Activated CD8-positive, alpha-beta memory T cell treated with anti-CD3 and anti-CD28 coated beads, Interleukin-2, amount 10 ng/mL, durations not matched to agents 7 days and 5 days (primary cell): ENCODE measurements at regions not wholly inside any gene's neighbourhood (a gene's known extent, or its start where the extent isn't known, plus 50 kb on each side); places are given as distances from the start of the nearest gene placed in this dataset.
"Not testable (repeated sequence)": the region's sequence is repeated elsewhere in the genome, so short reads cannot be mapped to it uniquely, and the experiment has no call there.

ENCODE experiments used
- ATAC-seq: fragments of 150-1000 bp; cut with Tn5 transposase; one replicate; pipeline ENCODE4 v1.10.0; 2021; ENCODE audit warnings: moderate library complexity
- CTCF ChIA-PET: fragments of 350-600 bp; sonication (Branson Sonifier 250); formaldehyde crosslinking; loops from one replicate; lab custom pipeline; 2021; ENCODE audit warnings: antibody characterized with exemption; lab: Charles Lee
- DNase-seq: peaks from one replicate; pipeline ENCODE4 v3.0.0-alpha.2; 2020
- H3K27ac Mint-ChIP-seq: one replicate; pipeline ENCODE4 v1.8.0; 2021; ENCODE audit warnings: mild to moderate bottlenecking, mixed read lengths
- H3K27me3 Mint-ChIP-seq: one replicate; pipeline ENCODE4 v1.8.0; 2021; ENCODE audit warnings: mixed read lengths
- H3K36me3 Mint-ChIP-seq: one replicate; pipeline ENCODE4 v1.8.0; 2021; ENCODE audit warnings: mild to moderate bottlenecking, mixed read lengths
- H3K4me1 Mint-ChIP-seq: one replicate; pipeline ENCODE4 v1.8.0; 2021; ENCODE audit warnings: mixed read lengths
- H3K4me3 Mint-ChIP-seq: one replicate; pipeline ENCODE4 v1.8.0; 2021; ENCODE audit warnings: mild to moderate bottlenecking, moderate library complexity, mixed read lengths
- H3K9me3 Mint-ChIP-seq: one replicate; pipeline ENCODE4 v1.8.0; 2022; ENCODE audit warnings: low read depth, mixed read lengths

DNA sequence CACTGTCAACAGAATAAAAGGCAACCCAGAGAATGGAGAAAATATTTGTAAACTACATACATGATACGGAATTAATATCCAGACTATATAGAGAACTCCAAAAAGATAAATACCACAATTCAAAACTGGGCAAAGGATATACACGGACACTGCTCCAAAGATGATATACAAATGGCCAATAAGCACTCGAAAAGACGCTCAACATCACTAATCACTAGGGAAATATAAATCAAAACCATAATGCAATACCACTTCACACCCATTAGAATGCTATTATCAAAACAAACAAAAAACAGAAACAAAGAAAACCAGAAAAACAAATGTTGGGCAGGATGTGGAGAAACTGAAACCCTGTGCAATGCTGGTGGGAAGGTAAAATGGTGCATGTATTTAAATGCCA lies 1764.6 kb upstream of the DEFB115 start:
- H3K36me3 Mint-ChIP-seq, DNase-seq, H3K4me3 Mint-ChIP-seq, H3K27me3 Mint-ChIP-seq, H3K9me3 Mint-ChIP-seq, H3K27ac Mint-ChIP-seq, CTCF ChIA-PET, H3K4me1 Mint-ChIP-seq, ATAC-seq: not testable (repeated sequence)

DNA sequence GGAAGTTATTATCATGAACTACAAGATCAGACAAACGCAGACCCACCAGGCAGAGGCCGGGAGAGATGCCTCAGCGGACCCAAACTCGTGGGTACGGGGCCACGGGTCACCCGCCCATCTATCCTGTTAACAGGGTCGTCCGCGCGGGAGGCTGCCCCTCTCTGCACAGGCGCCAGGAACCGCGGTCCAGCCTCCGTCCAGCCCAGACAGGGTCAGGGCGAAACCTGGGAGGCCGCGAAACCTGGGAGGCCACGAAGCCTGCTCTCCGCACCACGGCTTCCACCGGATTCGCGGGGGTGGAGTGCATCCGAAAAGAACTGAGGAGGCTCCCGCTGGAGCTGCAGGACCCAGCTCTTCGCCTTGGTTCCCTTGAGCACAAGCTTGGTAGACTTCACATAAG lies 1760.7 kb upstream of the DEFB115 start:
- H3K4me3 Mint-ChIP-seq, DNase-seq, H3K36me3 Mint-ChIP-seq, ATAC-seq, H3K27me3 Mint-ChIP-seq, H3K4me1 Mint-ChIP-seq, H3K9me3 Mint-ChIP-seq, CTCF ChIA-PET: not testable (repeated sequence)
- peak overlapping the region; percentile 25 for H3K27ac Mint-ChIP-seq

DNA sequence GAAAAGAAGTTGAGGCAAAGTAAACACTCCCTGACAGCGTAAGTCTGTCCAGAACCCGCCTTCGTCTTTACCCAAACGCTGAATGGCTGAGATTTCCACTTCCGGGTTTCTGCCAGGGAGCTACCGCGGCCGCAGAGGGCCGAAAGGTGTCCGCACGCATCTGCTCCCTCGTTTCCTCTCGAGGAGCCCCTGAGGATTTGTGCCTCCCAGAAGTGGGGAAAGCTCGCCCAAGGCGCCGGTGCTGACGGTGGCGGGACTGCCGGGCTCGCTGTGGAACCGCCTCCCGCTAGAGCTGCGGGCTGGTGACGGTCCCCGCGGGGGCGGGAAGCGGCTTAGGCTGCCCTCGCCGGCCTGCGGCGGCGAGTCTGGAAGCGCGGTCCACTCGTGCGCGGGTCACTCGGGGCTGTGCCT lies 1760.2 kb upstream of the DEFB115 start:
- peak; percentile 53 for DNase-seq
- Mint-ChIP-seq H3K9me3 (peaks cover 9% of the 10 kb centered on the region), H3K36me3 (no peaks in the 10 kb centered on the region), H3K4me1 (peaks cover 5% of the 10 kb centered on the region), H3K27ac (peak overlapping the region; percentile 25), H3K27me3 (no peaks in the 10 kb centered on the region), H3K4me3 (no peak overlapping the region)
- no peak for ATAC-seq
- CTCF ChIA-PET, result no interaction called here

DNA sequence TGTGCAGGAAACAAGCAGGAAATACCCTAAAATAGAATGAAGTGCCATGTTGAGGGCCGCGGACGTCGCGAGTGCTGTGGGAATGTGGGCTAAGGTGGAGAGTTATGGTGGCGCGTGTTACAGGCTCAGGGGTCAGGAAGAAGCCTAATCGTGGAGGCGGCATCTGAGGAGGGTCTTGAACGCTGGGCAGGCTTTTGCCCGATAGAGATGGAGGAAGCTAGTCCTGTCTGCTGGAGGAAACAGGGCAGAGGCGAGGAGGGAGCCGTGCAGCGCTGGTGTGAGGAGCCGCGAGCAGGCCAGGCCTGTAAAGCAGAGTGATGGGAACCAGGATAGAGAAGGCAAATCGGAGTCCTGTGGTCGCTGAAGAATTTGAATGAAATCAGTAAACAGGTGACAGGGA lies 1759.8 kb upstream of the DEFB115 start:
- H3K4me1 Mint-ChIP-seq, H3K9me3 Mint-ChIP-seq, H3K36me3 Mint-ChIP-seq, H3K27ac Mint-ChIP-seq, CTCF ChIA-PET, H3K27me3 Mint-ChIP-seq, H3K4me3 Mint-ChIP-seq, ATAC-seq: not testable (repeated sequence)
- peak; percentile 45 for DNase-seq

DNA sequence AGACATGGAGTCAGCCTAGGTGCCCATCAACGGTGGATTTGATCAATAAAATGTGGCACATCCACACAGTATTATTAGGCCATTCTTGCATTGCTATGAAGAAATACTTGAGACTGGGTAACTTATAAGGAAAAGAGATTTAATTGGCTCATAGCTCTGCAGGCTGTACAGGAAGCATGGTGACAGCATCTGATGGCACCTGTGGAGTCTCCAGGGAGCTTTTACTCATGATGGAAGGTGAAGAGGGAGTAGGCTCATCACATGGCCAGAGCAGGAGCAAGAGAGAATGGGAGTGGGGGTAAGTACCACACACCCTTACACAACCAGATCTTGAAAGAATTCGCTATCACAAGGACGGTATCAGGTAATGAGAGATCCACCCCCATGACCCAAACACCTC lies 1756.7 kb upstream of the DEFB115 start:
- H3K4me3 Mint-ChIP-seq, CTCF ChIA-PET, H3K36me3 Mint-ChIP-seq, H3K9me3 Mint-ChIP-seq, ATAC-seq, H3K27me3 Mint-ChIP-seq, H3K4me1 Mint-ChIP-seq, DNase-seq, H3K27ac Mint-ChIP-seq: not testable (repeated sequence)

DNA sequence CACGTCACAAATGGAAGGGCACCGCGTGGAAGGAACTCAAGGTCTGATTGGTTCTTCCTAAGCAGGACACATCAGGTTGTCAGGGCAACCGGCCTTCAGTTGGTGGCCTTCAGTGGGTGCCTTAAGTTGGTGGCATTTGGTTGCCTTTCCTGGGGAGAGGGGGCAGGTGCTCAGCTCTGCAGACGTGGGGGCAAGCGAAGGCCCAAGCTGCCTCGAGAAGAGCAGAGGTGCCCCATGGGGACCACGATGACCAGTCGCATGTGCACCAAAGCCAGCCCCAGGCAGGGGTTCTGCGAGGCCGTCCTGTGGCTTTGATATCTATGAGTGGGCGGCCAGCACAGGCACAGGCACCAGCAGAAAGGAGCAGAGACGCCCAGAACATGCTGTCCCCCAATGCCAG lies 1742.8 kb upstream of the DEFB115 start:
- ATAC-seq, H3K4me3 Mint-ChIP-seq, H3K36me3 Mint-ChIP-seq, H3K27me3 Mint-ChIP-seq, H3K27ac Mint-ChIP-seq, DNase-seq, H3K4me1 Mint-ChIP-seq, H3K9me3 Mint-ChIP-seq, CTCF ChIA-PET: not testable (repeated sequence)

DNA sequence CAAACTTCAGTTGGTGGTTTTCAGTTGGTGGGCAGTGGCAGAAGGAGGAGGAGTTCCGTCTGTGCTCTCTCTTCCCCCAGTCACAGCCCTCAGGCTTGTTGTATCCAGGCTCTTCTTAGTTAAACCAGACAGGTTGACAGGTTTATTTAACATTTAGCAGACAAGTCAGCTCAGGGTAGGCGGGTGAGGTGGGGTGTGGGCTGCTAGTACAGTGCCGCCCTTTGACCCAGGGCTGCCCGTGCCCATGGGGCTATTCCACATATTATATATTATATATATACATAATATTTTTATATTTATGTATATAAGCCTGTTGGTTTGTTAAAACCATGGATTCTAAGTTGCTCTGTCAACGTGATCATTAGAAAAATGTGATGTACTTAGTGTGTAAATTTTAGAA lies 1740.6 kb upstream of the DEFB115 start:
- H3K4me1 Mint-ChIP-seq, CTCF ChIA-PET, H3K9me3 Mint-ChIP-seq, H3K27me3 Mint-ChIP-seq, H3K4me3 Mint-ChIP-seq, ATAC-seq, H3K27ac Mint-ChIP-seq, DNase-seq, H3K36me3 Mint-ChIP-seq: not testable (repeated sequence)

DNA sequence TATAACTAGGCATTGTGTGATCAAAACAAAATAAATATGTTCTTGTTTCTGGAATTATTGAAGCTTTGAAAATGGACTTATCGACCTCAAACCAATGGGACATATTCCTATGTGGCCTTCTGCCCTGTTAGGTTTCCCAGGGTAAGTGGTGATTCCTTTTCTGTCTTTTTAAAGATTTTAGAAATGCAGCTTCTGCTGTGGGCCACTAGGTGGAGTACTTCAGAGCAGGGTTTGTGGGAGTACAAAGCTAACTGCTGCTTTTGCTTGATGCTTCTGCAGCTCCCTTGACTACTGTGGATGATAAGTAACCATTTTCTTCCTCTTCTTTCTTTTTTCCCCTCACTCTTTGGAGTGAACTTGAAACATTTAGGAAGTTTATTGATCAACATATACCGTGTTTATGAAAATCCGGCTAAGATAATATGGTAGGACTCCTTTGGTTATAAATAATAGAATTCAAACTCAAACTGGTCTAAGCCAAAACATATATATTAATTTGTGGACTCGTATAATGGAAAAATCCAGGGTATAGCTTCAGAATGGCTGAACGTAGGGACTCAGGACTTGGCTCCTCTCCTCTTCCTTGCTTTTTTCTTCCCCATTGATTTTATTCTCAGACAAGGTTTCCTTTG lies 1737.7 kb upstream of the DEFB115 start:
- CTCF ChIA-PET, H3K4me1 Mint-ChIP-seq, H3K9me3 Mint-ChIP-seq, DNase-seq, H3K36me3 Mint-ChIP-seq, ATAC-seq, H3K4me3 Mint-ChIP-seq, H3K27me3 Mint-ChIP-seq, H3K27ac Mint-ChIP-seq: not testable (repeated sequence)

DNA sequence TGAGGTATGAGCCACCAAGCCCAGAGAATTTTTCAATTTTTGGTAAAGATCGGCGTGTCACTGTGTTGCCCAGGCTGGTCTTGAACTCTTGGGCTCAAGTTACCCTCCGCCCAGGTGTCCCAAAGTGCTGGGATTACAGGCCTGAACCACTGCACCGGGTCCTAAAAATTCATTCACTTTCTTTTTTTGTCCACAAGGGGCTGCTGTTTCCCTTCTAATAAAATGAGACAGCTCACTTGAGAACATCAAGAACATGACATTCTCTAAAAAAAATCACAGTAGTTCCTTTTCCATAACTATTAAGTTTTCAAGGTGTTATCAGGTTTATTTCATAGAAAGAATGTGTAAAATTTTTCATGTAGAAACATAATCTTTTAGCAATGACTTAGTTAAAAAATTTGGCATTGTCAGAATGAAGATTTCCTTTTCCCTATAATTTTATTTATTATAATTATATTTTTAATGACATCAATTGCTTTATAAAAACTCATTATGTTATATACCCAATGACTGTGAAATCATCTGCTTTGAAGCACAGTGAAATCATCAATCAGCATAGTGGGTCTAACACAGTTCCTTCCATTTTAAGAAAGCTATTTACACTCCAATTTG lies 1723.8 kb upstream of the DEFB115 start:
- not testable (repeated sequence) for H3K27ac Mint-ChIP-seq
- CTCF ChIA-PET, result interaction anchor here (1.0 to 1.8 kb wide), 3 partner anchors 90 to 1727 kb away, joined by 3 to 4 read pairs (median 3); no protein-coding TSS in a partner anchor

DNA sequence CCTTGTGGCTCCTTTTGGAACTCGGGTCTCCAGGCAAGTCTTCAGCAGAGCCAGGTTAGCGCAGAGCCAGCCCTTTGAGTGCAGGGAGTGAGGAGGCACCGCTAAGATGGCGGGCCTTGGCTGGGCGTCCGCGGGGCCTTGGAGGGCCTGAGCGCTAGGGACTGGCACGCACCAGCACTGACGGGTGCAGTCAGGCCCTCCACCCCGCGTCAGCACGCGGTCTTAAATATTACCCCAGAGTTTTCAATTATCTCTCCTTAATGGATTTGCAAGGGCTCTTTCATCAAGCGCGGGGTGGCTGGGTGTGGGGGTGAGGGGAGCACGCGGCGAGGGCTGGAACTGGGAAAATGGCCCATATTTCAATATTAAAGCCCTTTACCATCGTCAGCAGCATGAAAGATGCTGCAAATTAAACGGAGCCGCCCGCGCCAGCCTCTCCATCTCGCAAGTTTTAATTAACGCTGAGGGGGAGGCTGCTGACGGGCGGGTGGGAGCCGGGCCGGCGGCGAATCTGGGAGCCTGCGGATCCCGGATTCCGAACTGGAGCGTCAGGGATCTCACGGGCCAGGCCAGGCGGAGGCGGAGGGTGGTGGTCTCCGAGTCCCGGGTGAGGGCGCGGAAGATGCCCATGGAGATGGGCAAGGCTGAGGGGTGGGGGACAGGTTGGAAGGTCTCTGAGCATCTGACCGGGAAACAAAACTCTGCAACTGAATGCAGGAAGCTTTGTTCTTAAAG lies 1690.4 kb upstream of the DEFB115 start:
- DNase-seq, H3K9me3 Mint-ChIP-seq, ATAC-seq, CTCF ChIA-PET, H3K27me3 Mint-ChIP-seq, H3K27ac Mint-ChIP-seq, H3K36me3 Mint-ChIP-seq, H3K4me3 Mint-ChIP-seq, H3K4me1 Mint-ChIP-seq: not testable (repeated sequence)

More for the DNA sequence above, 1723.8 kb upstream of the DEFB115 start:
- H3K4me1 Mint-ChIP-seq, H3K4me3 Mint-ChIP-seq, H3K36me3 Mint-ChIP-seq, H3K27me3 Mint-ChIP-seq, DNase-seq, ATAC-seq, H3K9me3 Mint-ChIP-seq: not testable (repeated sequence)

DNA sequence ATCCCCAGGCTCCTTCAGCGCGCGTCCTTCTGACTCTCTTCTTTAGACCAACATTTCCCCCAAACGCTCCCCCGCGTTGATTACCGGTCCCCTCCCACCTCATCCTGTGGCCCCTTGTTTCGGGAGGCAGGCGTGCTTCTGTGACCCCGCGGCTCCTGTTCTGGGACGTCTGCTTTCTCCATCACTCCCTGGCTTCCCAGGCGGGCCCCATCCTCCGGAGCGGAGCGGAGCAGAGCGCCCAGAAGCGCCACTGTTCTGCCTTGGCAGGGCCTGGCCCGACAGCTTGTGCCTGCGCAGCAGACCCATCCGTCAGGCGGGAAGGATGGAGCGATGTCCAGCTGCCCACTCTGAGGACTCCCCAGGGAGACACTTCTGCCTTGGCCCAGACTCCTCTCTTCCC lies 1689.8 kb upstream of the DEFB115 start:
- H3K9me3 Mint-ChIP-seq, H3K4me1 Mint-ChIP-seq, DNase-seq, ATAC-seq, H3K36me3 Mint-ChIP-seq, H3K4me3 Mint-ChIP-seq, H3K27me3 Mint-ChIP-seq, H3K27ac Mint-ChIP-seq, CTCF ChIA-PET: not testable (repeated sequence)

DNA sequence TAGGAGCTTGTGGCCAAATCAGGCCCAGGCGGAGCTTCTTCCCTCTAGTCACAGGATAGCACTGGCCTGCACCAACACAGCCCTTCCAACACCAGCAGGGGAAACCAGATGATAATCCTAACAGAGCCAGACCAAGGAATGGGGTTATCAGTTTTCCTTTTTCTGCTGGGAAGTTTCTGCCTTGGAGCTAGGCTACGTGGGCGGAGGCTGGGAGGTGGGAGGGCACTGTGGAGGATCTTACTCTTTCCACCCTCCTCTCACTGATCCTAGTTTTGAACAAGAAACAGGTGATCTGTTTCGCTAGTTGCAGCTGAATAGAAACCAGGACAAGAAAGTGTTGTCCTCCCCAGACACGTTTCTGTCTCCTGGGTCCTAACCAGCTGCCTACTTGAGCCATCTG lies 1687.3 kb upstream of the DEFB115 start:
- H3K4me3 Mint-ChIP-seq, H3K27ac Mint-ChIP-seq, H3K9me3 Mint-ChIP-seq, H3K4me1 Mint-ChIP-seq, H3K36me3 Mint-ChIP-seq, H3K27me3 Mint-ChIP-seq, CTCF ChIA-PET, DNase-seq, ATAC-seq: not testable (repeated sequence)

DNA sequence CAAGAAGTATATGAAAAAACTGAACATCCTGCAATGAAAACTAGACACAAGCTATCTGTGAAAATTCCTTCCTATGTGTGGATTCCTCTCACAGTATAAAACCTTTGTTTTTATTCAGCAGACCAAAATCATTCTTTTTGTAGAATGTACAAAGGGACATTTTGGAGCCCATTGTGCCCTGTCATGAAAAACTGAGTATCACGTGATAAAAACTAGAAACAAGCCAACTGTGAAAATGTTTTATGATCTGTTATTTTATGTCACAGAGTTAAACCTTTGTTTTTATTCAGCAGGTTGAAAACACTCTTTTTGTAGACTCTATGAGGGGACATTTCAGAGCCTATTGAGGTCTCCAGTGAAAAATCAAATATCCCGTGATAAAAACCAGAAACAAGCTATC lies 1667.9 kb upstream of the DEFB115 start:
- H3K4me3 Mint-ChIP-seq, H3K27me3 Mint-ChIP-seq, CTCF ChIA-PET, H3K4me1 Mint-ChIP-seq, H3K27ac Mint-ChIP-seq, H3K36me3 Mint-ChIP-seq, H3K9me3 Mint-ChIP-seq, ATAC-seq, DNase-seq: not testable (repeated sequence)

DNA sequence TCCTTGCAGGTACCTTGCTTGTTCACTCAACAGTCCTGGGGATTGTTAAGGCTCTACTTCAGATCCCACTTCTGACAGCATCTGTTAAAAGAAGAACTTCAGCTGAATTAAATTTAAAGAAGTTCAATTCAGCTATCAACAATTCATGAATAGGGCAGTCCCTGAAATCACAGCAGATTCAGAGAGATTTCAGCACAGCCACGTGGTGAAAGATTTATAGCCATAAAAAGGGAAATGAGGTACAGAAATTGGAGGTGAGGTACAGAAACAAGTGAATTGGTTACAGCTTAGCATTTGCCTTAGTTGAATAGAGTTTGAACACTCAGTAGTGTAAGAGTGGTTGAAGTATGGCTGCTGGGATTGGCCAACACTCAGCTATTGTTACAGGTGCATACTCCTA lies 1653.3 kb upstream of the DEFB115 start:
- H3K9me3 Mint-ChIP-seq, H3K27ac Mint-ChIP-seq, CTCF ChIA-PET, H3K36me3 Mint-ChIP-seq, DNase-seq, H3K27me3 Mint-ChIP-seq, H3K4me1 Mint-ChIP-seq, ATAC-seq, H3K4me3 Mint-ChIP-seq: not testable (repeated sequence)
